ENCODE measurements at regions not wholly inside any gene's neighbourhood (a gene's known extent, or its start where the extent isn't known, plus 50 kb on each side); places are given as distances from the start of the nearest gene placed in this dataset.
"Not testable (repeated sequence)": the region's sequence is repeated elsewhere in the genome, so short reads cannot be mapped to it uniquely, and the experiment has no call there.

GRCh38 chr5:39661026-39661779 is 236.4 kb upstream of the DAB2 start:
- no peak overlapping the region for H3K27ac ChIP-seq
- no peak for TF ChIP-seq CTCF (conservative IDR thresholded peaks at IDR 0.05)
- no peak for TF ChIP-seq ZFX (IDR thresholded peaks at IDR 0.05)

- no peak overlapping the region for H3K27ac ChIP-seq
- no peak for TF ChIP-seq CTCF (conservative IDR thresholded peaks at IDR 0.05)
- TF ChIP-seq ZFX (IDR thresholded peaks at IDR 0.05) = no peak
These were observed 235.2 kb upstream of the DAB2 start for GRCh38 chr5:39660020-39660419.

- TF ChIP-seq CTCF (conservative IDR thresholded peaks at IDR 0.05) = no peak
- no peak for TF ChIP-seq ZFX (IDR thresholded peaks at IDR 0.05)
- no peak overlapping the region for H3K27ac ChIP-seq
These were observed 234.1 kb upstream of the DAB2 start for GRCh38 chr5:39658866-39659265.

GRCh38 chr5:39657943-39658342 is 233.2 kb upstream of the DAB2 start:
- H3K27ac ChIP-seq = no peak overlapping the region
- TF ChIP-seq CTCF (conservative IDR thresholded peaks at IDR 0.05) (no peak), ZFX (IDR thresholded peaks at IDR 0.05) (no peak)

- TF ChIP-seq ZFX (IDR thresholded peaks at IDR 0.05) (no peak), CTCF (conservative IDR thresholded peaks at IDR 0.05) (no peak)
These were observed 231.8 kb upstream of the DAB2 start for GRCh38 chr5:39656600-39656999.

GRCh38 chr5:39654715-39655114 is 229.9 kb upstream of the DAB2 start:
- H3K27ac ChIP-seq = no peak overlapping the region; the same call in 1 of the 2 replicates
- TF ChIP-seq ZFX (IDR thresholded peaks at IDR 0.05) (no peak), CTCF (conservative IDR thresholded peaks at IDR 0.05) (no peak)

More at GRCh38 chr5:39656600-39656999, 231.8 kb upstream of the DAB2 start:
- H3K27ac ChIP-seq = no peak overlapping the region

DNA sequence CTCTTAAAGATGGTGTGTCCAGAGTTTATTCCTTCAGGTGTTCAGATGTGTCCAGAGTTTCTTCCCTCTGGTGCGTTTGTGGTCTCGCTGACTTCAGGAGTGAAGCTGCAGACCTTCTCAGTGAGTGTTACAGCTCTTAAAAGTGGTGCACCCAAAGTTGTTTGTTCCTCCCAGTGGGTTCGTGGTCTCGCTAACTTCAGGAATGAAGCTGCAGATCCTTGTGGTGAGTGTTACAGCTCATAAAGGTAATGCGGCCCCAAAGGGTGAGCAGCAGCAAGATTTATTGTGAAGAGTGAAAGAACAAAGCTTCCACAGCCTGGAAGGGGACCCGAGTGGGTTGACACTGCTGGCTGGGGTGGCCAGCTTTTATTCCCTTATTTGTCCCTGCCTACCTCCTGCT is 227.7 kb upstream of the DAB2 start:
- not testable (repeated sequence) for H3K27ac ChIP-seq

DNA sequence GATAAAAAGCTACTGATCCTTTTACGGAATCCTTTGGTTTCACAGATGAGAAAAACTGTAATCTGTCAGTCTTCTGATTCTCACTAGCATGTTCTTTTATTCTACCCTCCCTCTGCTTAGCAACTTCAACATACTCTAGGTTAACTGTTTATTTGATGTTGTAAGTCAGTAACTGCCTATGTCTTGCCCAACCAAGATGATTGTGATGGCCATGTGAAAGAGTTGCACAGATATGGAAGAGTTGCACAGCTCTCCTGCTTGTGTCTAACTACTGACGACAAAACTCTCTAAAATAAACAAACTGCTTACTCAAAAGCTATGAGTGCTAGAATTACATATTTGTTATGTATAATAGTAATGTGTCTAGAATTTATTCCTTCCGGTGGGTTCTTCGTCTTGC is 227.3 kb upstream of the DAB2 start:
- TF ChIP-seq ZFX (IDR thresholded peaks at IDR 0.05) (no peak), CTCF (conservative IDR thresholded peaks at IDR 0.05) (no peak)
- H3K27ac ChIP-seq = no peak overlapping the region
